ENCODE measurements at regions not wholly inside any gene's neighbourhood (a gene's known extent, or its start where the extent isn't known, plus 50 kb on each side); places are given as distances from the start of the nearest gene placed in this dataset.

DNA sequence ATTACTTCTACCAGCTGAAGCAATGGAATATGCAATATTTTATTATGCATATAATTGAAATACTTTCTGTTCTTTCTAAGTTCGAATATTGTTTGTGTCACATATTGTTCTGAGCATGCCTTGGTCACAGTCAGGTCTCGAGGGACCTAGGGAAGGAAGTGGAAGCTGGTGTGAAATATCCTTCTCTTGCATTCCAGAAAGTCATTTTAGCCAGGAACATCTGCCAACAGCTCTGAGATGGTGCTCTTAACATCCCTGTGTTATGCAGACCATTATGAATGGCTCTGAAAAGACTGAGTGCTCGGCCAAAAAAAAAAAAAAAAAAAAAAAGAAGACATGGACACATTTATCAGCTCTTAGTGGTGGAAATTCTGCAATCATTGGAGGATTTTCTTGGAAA is 132.7 kb upstream of the JAG1 start:
- no peak for DNase-seq (ENCODE audit: low spot score)

DNA sequence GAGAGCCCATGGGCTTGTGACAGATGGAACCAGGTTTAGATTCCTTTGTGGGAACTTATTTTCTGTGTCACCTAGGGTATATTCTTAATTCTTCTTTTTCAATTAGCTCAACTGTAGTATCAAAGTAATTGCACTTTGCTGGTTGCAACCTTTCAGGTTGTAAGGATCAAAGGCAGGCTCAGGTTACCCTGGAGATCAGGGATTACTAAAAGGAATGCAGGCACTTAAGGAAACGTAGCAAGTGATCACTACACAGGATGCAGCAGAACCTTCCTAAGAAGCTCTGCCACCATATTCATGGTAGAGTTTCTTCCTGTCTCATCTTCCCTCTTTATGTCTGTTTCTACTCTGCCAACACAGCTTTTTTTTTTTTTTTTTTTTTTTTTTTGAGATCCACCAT is 133.2 kb upstream of the JAG1 start:
- no peak for DNase-seq (ENCODE audit: low spot score)

- DNase-seq (ENCODE audit: low spot score) = no peak
Observed at GRCh38 chr20:10812759-10813327, 139.0 kb upstream of the JAG1 start.

DNA sequence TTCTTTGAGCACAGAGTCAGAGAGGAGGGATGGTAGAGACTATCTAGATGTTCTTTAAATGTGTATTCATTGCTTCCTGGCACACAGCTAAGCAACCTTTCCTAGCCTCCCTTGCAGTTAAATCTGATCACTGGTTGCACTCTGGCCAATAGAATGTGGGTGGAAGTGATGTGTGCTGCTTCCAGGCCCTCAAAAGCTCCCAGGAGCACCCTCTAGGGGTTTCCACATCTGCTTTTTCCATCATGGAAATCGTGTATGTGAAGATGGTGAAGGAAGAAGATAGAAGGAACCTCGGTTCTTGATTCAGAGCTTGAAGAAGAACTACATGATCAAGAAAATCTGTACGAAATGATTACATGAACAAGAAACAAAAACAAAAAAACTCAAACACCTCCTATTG is 149.8 kb upstream of the JAG1 start:
- no peak for DNase-seq (ENCODE audit: low spot score)

GRCh38 chr20:10824750-10825500 is 151.1 kb upstream of the JAG1 start:
- DNase-seq (ENCODE audit: low spot score) = no peak

- no peak for DNase-seq (ENCODE audit: low spot score)
Observed at GRCh38 chr20:10826111-10826510, 152.3 kb upstream of the JAG1 start.

- DNase-seq (ENCODE audit: low spot score) = no peak
Observed at GRCh38 chr20:10828180-10828579, 154.4 kb upstream of the JAG1 start.

DNA sequence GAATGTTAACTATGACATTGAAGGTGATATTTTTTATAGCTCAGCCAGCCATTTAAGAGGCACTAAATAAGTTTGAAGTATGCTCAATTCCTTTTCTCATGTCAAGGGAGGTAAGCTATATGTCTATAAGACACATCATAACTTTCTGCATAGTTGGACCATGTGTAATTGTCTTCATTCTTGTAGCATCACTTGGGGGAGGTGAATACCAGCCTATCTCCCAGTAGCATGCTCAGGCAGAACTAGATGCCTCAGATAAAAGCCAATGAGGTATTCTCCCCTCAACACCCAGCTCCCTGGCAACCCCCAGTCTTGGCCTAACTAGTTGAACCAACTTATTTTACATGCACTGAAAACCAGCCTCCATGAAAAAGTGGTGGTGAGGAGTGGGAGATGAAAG is 158.3 kb upstream of the JAG1 start:
- DNase-seq (ENCODE audit: low spot score) = no peak

- no peak for DNase-seq (ENCODE audit: low spot score)
Observed at GRCh38 chr20:10837901-10838300, 164.1 kb upstream of the JAG1 start.

DNA sequence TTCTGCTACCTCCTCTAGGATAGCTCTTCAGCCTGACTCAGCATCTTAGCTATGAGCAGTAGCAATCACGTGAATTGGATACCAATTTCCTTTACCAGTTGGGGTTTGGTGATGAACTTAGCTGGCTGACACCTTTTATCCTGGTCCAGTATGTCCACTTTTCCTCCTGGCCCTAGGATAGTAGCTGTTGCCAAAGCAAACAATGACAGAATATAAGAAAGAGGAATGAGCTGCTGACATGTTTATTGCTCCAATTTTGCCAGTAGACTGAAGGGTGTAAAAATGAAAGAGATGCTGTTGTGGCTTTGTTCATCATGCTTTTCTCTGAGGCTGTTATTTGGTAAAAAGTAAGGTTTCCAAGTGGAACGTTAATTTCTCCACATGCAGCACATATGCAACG is 168.3 kb upstream of the JAG1 start:
- DNase-seq (ENCODE audit: low spot score) = no peak

GRCh38 chr20:10843146-10843711 is 169.4 kb upstream of the JAG1 start:
- no peak for DNase-seq (ENCODE audit: low spot score)

DNA sequence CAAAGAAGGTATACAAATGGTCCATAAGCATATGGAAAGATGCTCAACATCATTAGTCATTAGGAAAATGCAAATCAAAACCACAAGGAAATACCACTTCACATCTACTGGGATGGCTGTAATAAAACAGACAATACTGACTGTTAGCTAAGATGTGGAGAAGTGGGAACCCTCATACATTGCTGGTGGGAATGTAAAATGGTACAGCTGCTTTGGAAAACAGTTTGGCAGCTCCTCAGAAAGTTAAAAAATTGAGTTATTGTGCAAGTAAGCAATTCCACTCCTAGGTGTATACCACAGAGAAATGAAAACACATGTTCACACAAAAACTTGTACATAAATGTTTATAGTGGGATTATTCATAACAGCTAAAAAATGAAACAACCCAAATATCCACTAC is 173.0 kb upstream of the JAG1 start:
- DNase-seq (ENCODE audit: low spot score) = no peak

GRCh38 chr20:10848810-10849370 is 175.1 kb upstream of the JAG1 start:
- DNase-seq (ENCODE audit: low spot score) = no peak

- no peak for DNase-seq (ENCODE audit: low spot score)
Observed at GRCh38 chr20:10853176-10853575, 179.4 kb upstream of the JAG1 start.

GRCh38 chr20:10853731-10854130 is 179.9 kb upstream of the JAG1 start:
- DNase-seq (ENCODE audit: low spot score) = no peak

DNA sequence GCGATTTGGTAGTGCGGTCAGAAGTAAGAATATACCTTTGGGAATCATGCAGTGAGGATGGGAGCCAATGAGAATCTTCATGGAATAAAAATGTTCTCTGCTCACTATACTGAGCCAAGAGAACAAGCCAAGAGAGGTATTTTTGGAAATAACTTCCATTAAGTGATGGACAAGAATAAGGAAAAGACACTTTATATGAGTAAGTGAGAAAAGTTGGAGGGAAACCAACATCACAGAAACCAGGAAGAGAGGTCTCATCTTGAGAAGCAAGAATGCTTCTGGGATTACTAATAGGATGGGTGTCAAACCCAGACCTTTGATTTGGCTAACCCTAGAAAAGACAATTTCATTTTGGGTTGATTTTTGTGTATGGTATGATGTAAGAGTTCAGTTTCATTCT is 181.2 kb upstream of the JAG1 start:
- no peak for DNase-seq (ENCODE audit: low spot score)

DNA sequence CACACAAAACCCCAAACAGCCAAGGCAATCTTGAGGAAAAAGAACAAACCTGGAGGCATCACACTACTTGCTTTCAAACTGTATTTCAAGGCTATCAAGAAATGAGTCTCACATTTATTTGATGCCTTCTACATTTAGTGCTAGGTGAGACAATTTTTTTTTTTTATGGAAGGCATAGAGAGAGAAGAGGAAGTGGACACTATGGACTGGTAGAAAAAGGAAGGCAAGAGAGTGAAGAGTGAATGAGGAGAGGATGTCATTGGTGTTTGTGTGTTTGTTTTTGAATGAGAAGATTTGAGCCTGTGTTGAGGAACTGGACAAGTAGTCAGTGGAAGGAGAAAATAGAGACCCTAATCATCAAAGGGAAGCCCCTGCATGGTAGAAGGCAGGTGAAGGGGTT is 182.0 kb upstream of the JAG1 start:
- no peak for DNase-seq (ENCODE audit: low spot score)

GRCh38 chr20:10856237-10857015 is 182.6 kb upstream of the JAG1 start:
- no peak for DNase-seq (ENCODE audit: low spot score)

- no peak for DNase-seq (ENCODE audit: low spot score)
Observed at GRCh38 chr20:10857352-10858070, 183.7 kb upstream of the JAG1 start.

- DNase-seq (ENCODE audit: low spot score) = no peak
Observed at GRCh38 chr20:10861090-10861489, 187.3 kb upstream of the JAG1 start.

DNA sequence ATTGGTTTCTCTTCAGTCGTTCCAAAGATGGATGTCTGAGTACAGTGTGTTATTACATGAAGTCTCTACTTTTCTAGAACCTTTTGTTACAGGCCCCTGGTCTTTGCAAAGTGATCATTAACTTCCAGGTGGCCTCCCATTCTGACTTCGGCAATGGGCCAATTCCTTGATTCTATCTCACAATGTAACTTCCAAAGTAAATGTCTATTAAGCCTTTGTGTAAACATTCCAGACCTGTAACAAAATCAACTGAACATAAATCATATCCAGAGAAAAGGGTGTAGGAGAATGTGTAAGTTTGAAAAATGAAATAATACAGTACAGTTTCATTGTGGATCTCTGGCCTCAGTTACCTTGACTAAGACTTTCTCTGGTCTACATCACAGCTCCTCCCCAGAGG is 187.8 kb upstream of the JAG1 start:
- DNase-seq (ENCODE audit: low spot score) = no peak

All from D341Med (cell line).